Activated B cell treated with CpG ODN at 0.5 μM for 24 hours (primary cell): ENCODE measurements at regions not wholly inside any gene's neighbourhood (a gene's known extent, or its start where the extent isn't known, plus 50 kb on each side); places are given as distances from the start of the nearest gene placed in this dataset.

Experiments
- ATAC-seq: fragments of 200-7000 bp; cut with Tn5 transposase; one replicate; pipeline ENCODE4 v1.10.0; 2021; ENCODE audit warnings: low read depth, mild to moderate bottlenecking, moderate library complexity
- CTCF ChIA-PET: fragments of 350-600 bp; sonication (Branson Sonifier 250); formaldehyde crosslinking; loops from one replicate; lab custom pipeline; 2021; ENCODE audit warnings: antibody characterized with exemption; lab: Charles Lee
- POLR2A ChIA-PET: fragments of 350-600 bp; sonication (Branson Sonifier 250); formaldehyde crosslinking; loops from one replicate; lab custom pipeline; 2021; ENCODE audit warnings: antibody characterized with exemption; lab: Charles Lee
- DNase-seq: peaks from one replicate; pipeline ENCODE4 v3.0.0; 2022
- H3K27ac Mint-ChIP-seq: one replicate; pipeline ENCODE4 v1.8.0; 2020; ENCODE audit warnings: mixed read lengths
- H3K27me3 Mint-ChIP-seq: one replicate; pipeline ENCODE4 v1.8.0; 2021; ENCODE audit warnings: mixed read lengths
- H3K36me3 Mint-ChIP-seq: one replicate; pipeline ENCODE4 v1.8.0; 2021; ENCODE audit warnings: low read depth, mixed read lengths
- H3K4me1 Mint-ChIP-seq: one replicate; pipeline ENCODE4 v1.8.0; 2021; ENCODE audit warnings: mixed read lengths
- H3K4me3 Mint-ChIP-seq: one replicate; pipeline ENCODE4 v1.8.0; 2020; ENCODE audit warnings: mild to moderate bottlenecking, mixed read lengths
- H3K9me3 Mint-ChIP-seq: one replicate; pipeline ENCODE4 v1.8.0; 2020; ENCODE audit warnings: mixed read lengths
- intact Hi-C: fragments of 100-400 bp; cut with micrococcal nuclease; formaldehyde crosslinking; loops from one replicate; pipeline ENCODE4 v1.15.1; 2024
- TF ChIP-seq, protein P1 (sequence below): fragments of 200-600 bp; IDR thresholded peaks from one replicate; pipeline ENCODE4 v1.8.0; 2022; ENCODE audit warnings: antibody characterized with exemption, mild to moderate bottlenecking

DNA sequence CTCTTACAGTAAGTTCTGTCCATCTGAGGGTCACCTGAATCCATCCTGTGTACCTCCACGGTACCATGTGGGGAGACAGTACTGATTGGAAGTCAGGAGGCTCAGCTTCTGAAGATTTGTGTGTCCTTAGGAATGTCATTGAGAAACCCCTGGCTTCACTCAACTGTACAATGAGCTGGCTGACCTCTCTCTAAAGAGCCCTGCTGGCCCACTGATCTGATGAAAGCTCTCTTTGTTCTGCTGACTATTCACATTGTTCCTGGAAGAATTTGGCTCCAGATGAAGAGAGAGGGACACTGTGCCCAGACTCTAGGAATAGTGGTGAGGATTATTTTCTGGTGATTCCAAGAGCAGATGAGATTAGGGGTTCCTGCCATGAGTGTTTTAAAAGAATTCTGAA, 141.2 kb downstream of the LURAP1L start:
- Mint-ChIP-seq H3K9me3 (peaks cover 6% of the 10 kb centered on the region), H3K4me1 (no peaks in the 10 kb centered on the region), H3K27me3 (no peaks in the 10 kb centered on the region), H3K36me3 (no peaks in the 10 kb centered on the region), H3K27ac (no peak overlapping the region), H3K4me3 (no peak overlapping the region)
- ATAC-seq: no peak
- CTCF ChIA-PET: no interaction called here
- no peak for DNase-seq
- POLR2A ChIA-PET: no interaction called here
- TF ChIP-seq, protein P1, sequence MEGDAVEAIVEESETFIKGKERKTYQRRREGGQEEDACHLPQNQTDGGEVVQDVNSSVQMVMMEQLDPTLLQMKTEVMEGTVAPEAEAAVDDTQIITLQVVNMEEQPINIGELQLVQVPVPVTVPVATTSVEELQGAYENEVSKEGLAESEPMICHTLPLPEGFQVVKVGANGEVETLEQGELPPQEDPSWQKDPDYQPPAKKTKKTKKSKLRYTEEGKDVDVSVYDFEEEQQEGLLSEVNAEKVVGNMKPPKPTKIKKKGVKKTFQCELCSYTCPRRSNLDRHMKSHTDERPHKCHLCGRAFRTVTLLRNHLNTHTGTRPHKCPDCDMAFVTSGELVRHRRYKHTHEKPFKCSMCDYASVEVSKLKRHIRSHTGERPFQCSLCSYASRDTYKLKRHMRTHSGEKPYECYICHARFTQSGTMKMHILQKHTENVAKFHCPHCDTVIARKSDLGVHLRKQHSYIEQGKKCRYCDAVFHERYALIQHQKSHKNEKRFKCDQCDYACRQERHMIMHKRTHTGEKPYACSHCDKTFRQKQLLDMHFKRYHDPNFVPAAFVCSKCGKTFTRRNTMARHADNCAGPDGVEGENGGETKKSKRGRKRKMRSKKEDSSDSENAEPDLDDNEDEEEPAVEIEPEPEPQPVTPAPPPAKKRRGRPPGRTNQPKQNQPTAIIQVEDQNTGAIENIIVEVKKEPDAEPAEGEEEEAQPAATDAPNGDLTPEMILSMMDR: no peak
- intact Hi-C loops: no loop called here

DNA sequence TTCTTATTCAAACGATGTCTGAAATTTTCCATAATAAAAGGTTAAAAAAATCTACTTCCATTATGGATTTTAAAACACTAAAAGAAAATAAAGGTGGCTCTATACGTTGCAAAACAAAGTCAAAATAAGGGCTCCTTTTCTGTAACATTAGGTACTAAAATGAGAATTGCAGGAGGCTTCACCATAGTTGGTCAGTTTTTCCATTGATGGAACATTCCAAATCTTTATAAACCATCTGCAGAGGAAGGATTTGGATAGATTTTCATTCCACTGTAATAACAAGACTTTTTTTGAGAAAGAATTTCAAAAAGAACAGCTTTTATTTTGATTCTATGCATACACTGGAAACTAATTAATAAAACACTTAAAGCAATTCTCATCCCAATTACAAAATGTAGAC, 145.6 kb downstream of the LURAP1L start:
- no peak overlapping the region for H3K4me3 Mint-ChIP-seq
- TF ChIP-seq, protein P1: no peak
- no peak overlapping the region for H3K27ac Mint-ChIP-seq
- no peaks in the 10 kb centered on the region for H3K4me1 Mint-ChIP-seq
- DNase-seq: no peak
- CTCF ChIA-PET: no interaction called here
- no peaks in the 10 kb centered on the region for H3K9me3 Mint-ChIP-seq
- no peak for ATAC-seq
- no peaks in the 10 kb centered on the region for H3K36me3 Mint-ChIP-seq
- no peaks in the 10 kb centered on the region for H3K27me3 Mint-ChIP-seq
- intact Hi-C loops: no loop called here
- POLR2A ChIA-PET: no interaction called here

DNA sequence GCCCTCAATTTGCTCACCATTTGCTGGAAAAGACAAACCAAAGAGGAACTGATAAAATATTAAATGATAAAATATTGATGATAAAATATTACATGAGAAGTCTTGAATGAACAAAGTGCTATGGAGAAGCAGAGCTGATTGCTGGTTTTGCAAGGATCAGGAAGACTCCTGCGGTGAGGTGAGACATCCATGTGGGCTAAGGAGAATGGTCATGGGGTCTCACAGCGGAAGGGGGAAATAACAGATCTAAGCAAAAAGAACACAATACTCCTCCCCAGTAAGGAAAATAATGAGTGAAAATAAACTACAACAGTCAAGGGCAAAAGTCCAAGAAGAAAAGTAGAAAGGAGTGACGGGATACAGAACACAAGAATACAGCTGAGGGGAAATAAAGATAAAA, 146.8 kb downstream of the LURAP1L start:
- ATAC-seq (no peak), DNase-seq (no peak)
- H3K27me3 Mint-ChIP-seq: no peaks in the 10 kb centered on the region
- H3K36me3 Mint-ChIP-seq: no peaks in the 10 kb centered on the region
- no peaks in the 10 kb centered on the region for H3K9me3 Mint-ChIP-seq
- intact Hi-C loops: no loop called here
- ChIA-PET POLR2A (no interaction called here), CTCF (no interaction called here)
- H3K4me3 Mint-ChIP-seq: no peak overlapping the region
- H3K4me1 Mint-ChIP-seq: no peaks in the 10 kb centered on the region
- TF ChIP-seq, protein P1: no peak
- H3K27ac Mint-ChIP-seq: no peak overlapping the region

DNA sequence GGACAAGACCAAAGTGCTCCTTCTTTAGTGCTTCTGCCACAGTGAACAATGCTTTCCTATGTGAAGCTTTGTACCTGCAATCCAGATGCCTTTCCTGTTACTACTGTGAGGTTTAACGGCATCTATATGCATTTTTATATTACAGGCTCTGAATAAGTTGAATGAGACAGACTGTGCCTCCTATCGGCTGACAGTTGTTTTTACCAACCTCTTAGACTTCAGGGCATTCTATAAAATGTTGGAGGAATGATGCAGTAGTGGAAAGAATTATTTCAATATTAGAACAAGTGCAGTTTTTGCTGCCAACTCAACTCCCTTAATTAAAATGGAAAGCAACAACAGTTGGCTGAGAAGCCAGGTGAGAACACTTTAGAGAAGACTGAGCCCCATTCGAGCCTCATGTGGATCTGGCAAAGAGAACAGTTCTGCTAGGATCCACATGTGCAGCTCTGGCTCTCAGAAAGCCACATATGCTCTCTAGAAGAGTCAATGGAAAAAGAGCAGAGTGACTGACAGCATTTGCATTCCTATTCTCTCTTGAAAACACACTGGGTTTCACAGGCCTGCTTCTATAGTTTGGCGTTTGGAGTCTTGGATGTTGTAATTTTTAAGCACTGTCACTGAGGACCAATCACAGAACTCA, 147.5 kb downstream of the LURAP1L start:
- Mint-ChIP-seq H3K27ac (no peak overlapping the region), H3K4me3 (no peak overlapping the region), H3K4me1 (no peaks in the 10 kb centered on the region), H3K9me3 (no peaks in the 10 kb centered on the region), H3K36me3 (no peaks in the 10 kb centered on the region), H3K27me3 (no peaks in the 10 kb centered on the region)
- TF ChIP-seq, protein P1: no peak
- DNase-seq: no peak
- intact Hi-C loops: no loop called here
- no peak for ATAC-seq
- CTCF ChIA-PET: no interaction called here
- POLR2A ChIA-PET: no interaction called here

DNA sequence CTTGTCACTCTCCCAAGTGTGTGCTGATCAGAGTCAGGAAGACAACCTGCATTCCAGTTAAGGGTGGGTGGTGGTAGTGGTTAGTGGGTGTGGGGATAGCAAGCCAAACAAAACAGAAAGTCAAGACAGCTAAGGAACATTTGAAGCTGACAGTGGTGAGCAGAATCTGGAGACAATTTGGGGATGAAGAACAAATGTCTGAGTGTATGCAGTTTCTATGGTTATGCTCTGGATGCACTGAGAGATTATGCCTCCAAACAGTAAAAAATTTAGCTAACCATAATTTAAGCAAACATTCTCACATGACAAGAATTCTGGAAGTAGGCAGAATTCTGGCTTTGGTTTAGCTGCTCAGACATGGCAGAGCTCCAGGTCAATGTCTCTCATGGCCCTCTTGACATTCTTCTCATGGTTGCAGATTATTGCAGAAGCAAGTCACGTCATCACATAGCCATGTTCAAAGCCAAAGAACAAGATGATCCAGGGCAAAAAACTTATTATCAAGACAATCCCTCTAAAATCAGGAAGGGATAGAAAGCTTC, 148.7 kb downstream of the LURAP1L start:
- H3K27me3 Mint-ChIP-seq: no peaks in the 10 kb centered on the region

More for the DNA sequence above, 148.7 kb downstream of the LURAP1L start:
- ATAC-seq (no peak), DNase-seq (no peak)
- CTCF ChIA-PET: no interaction called here
- H3K4me3 Mint-ChIP-seq: no peak overlapping the region
- no peaks in the 10 kb centered on the region for H3K36me3 Mint-ChIP-seq
- no peaks in the 10 kb centered on the region for H3K4me1 Mint-ChIP-seq
- POLR2A ChIA-PET: no interaction called here
- TF ChIP-seq, protein P1: no peak
- intact Hi-C loops: no loop called here
- no peak overlapping the region for H3K27ac Mint-ChIP-seq
- H3K9me3 Mint-ChIP-seq: peaks cover 2% of the 10 kb centered on the region
